Heart right ventricle (tissue), 16 donors: ENCODE measurements at regions not wholly inside any gene's neighbourhood (a gene's known extent, or its start where the extent isn't known, plus 50 kb on each side); places are given as distances from the start of the nearest gene placed in this dataset.

Source experiments
- ATAC-seq, 8 donors: fragments of 200-7000 bp; cut with Tn5 transposase; one replicate each; pipeline ENCODE4 v1.9.1; 2020; ENCODE audit warnings: mild to moderate bottlenecking in 8 of 8, moderate library complexity in 8 of 8, moderate number of reproducible peaks in 1 of 8
- DNase-seq, 2 donors: peaks; one replicate each; pipeline ENCODE4 v3.0.0-alpha.2; 2020
- H3K27ac ChIP-seq, 10 donors: fragments of 200-600 bp; sonication (generic) in 2 of 10; one replicate each; pipeline versions ENCODE4 v1.5.0 to v1.8.0; 2020 to 2022; ENCODE audit warnings: mild to moderate bottlenecking in 3 of 10
- H3K27me3 ChIP-seq, 7 donors: fragments of 200-600 bp; one replicate each; pipeline ENCODE4 v1.8.0; 2021 to 2022; ENCODE audit warnings: mild to moderate bottlenecking in 2 of 7
- H3K36me3 ChIP-seq, 9 donors: fragments of 200-600 bp; sonication (generic) in 1 of 9; one replicate each; pipeline versions ENCODE4 v1.5.0 to v1.8.0; 2020 to 2022; ENCODE audit warnings: mild to moderate bottlenecking in 2 of 9
- H3K4me1 ChIP-seq, 9 donors: fragments of 200-600 bp; sonication (generic) in 1 of 9; one replicate each; pipeline versions ENCODE4 v1.5.0 to v1.8.0; 2020 to 2022; ENCODE audit warnings: mild to moderate bottlenecking in 4 of 9
- H3K4me3 ChIP-seq, 10 donors: fragments of 200-600 bp; sonication (generic) in 2 of 10; one replicate each; pipeline versions ENCODE4 v1.5.0 to v1.8.0; 2020 to 2022; ENCODE audit warnings: mild to moderate bottlenecking in 7 of 10, moderate library complexity in 2 of 10
- H3K9me3 ChIP-seq, 11 donors: fragments of 200-600 bp in 10 of 11; sonication (generic) in 2 of 11; one replicate each; pipeline versions ENCODE4 v1.5.0 to v1.8.0; 2013 to 2022; ENCODE audit warnings: mild to moderate bottlenecking in 2 of 11, control low read depth in 1 of 11, moderate library complexity in 1 of 11
- WGBS, 2 donors: extraction: QIAGEN DNeasy Blood & Tissue Kit; methylation state at CpG; one replicate each; pipeline ENCODE4 v1.1.7; 2013; ENCODE audit warnings: inconsistent platforms in 1 of 2; 5-methylcytosine and 5-hydroxymethylcytosine counted together
- intact Hi-C, 10 donors: fragments of 100-400 bp; cut with DNase I; formaldehyde crosslinking; loops; one replicate each; pipeline versions ENCODE4 v1.11.1 to v1.14.2; 2022
- TF ChIP-seq, protein P1 (sequence below), 9 donors: fragments of 200-600 bp; sonication (generic) in 2 of 9; IDR thresholded peaks; one replicate each; pipeline versions ENCODE4 v1.5.0 to v1.8.0; 2021 to 2022; ENCODE audit warnings: antibody characterized with exemption in 9 of 9, mild to moderate bottlenecking in 5 of 9, moderate library complexity in 1 of 9
- donor health status: Arrhythmogenic right ventricular cardiomyopathy.
- donor health status: ischemic (EF 13 %, LVEDD 7.1; RV severe dilation, severe dysfunction).
- donor health status: healthy with polysubstance abuse.
- donor health status: DM: no; HTN: yes; CAD: no.
- donor health status: DM: no; HTN: no; CAD: no.
- donor health status: ischemic (EF 25% LVEDD 6.9; RV normal size, moderate dysfunction).
- donor health status: ischemic (EF 25% LVEDD 5.7; RV mildly dilated, moderate dysfunction).
- donor health status: healthy.
- donor health status: DM: yes; HTN: yes; CAD: no.
- donor health status: Ischemic cardiomyopathy.
- donor health status: ischemic (EF 35%, LVEDD 5.7; RV mildly dilated, moderate dysfunction).
- donor health status: nonischemic (EF 11% LVEDD 7.7; RV severe dilation, severe dysfunction).
- donor health status: DM: yes; HTN: yes; CAD: no.
- donor health status: PGD.
- donor health status: ischemic (EF 29% LVEDD 5.4; RV normal size, mild dysfunction).
- donor health status: nonischemic (EF 23%, LVEDD 6.1; RV moderate dilation, normal function).

DNA sequence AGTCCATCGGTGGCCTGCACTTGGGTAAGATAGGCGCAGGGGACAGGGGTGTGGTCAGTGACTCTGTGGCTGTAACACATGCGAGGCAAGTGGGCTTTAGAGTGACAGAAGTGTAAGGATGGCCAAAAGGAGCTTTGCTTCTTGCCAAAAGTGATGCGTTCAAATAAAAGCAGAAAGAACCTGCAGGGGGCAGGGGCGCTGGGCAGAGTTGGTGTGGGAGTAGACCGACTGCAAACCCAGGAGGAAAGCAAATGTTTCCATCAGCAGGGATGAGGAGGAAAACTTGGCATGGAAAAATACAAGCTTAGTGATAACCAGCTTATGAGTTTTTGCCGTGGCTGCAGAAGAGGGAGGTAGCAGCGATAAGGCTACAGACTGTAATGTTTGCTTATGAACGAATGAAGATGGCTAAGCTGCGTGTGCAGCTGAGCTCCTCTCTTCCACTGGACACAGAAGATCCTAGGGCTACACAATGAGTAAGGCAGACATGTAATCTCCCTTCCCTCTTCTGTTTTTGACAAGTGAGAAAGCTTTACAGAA, 149.4 kb downstream of the WNT5A start:
- TF ChIP-seq, protein P1, sequence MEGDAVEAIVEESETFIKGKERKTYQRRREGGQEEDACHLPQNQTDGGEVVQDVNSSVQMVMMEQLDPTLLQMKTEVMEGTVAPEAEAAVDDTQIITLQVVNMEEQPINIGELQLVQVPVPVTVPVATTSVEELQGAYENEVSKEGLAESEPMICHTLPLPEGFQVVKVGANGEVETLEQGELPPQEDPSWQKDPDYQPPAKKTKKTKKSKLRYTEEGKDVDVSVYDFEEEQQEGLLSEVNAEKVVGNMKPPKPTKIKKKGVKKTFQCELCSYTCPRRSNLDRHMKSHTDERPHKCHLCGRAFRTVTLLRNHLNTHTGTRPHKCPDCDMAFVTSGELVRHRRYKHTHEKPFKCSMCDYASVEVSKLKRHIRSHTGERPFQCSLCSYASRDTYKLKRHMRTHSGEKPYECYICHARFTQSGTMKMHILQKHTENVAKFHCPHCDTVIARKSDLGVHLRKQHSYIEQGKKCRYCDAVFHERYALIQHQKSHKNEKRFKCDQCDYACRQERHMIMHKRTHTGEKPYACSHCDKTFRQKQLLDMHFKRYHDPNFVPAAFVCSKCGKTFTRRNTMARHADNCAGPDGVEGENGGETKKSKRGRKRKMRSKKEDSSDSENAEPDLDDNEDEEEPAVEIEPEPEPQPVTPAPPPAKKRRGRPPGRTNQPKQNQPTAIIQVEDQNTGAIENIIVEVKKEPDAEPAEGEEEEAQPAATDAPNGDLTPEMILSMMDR (IDR thresholded peaks at IDR 0.05), result no peak
- Histone ChIP-seq H3K36me3 (no peaks in the 10 kb centered on the region), H3K27me3 (peaks cover 0 to 12% (median 6%) of the 10 kb centered on the region in 7 donors), H3K4me3 (no peak overlapping the region), H3K4me1 (no peaks in the 10 kb centered on the region), H3K27ac (no peak overlapping the region), H3K9me3 (no peaks in the 10 kb centered on the region)
- 56 to 62% methylated on average over 10 of the region's 10 CpGs for WGBS, 2 donors
- DNase-seq, result no peak
- intact Hi-C loops, result no loop called here
- no peak for ATAC-seq

DNA sequence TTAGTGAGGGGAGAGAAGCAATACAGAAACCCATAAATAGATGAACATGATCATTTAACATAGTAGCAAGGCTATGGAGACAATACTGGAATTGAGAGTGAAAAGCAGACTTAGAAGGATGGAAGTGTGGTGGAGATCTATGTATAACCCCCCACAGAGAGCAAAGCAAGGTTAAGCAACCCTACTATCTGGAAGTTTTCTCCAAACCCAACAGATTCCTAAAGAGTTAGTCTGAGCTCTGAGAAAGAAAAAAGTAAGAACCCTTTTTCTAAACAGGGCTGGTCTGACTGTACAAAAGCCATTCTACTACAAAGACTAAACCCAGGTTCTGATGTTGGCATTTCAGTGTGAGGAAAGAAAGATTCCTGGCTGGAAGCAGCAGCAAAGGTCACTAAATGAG, 153.2 kb downstream of the WNT5A start:
- TF ChIP-seq, protein P1 (IDR thresholded peaks at IDR 0.05), result no peak
- Histone ChIP-seq H3K4me3 (no peak overlapping the region), H3K27ac (no peak overlapping the region), H3K4me1 (no peaks in the 10 kb centered on the region), H3K27me3 (peaks cover 0 to 10% (median 0%) of the 10 kb centered on the region in 7 donors), H3K9me3 (no peaks in the 10 kb centered on the region), H3K36me3 (no peaks in the 10 kb centered on the region)
- ATAC-seq (no peak), DNase-seq (no peak)
- intact Hi-C loops, result no loop called here

DNA sequence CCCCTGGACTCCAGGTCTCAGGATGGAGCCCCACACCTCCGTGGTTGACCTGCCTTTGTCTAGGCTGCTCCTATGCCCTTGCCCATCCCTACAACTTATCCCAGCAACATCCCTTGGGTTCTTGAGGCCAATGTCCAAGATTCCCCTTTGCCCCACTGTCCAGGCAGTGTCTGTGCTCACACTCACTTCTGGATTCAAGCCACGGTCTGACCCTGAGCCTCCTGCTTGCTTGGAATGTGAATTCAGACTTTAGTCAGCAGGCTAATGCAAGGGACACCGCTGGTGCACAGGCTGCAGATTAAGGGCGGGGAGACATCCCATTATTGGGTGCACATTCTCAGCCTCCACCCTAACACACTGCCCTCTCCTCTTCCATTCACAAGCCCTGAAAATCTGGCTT, 154.1 kb downstream of the WNT5A start:
- H3K4me3 ChIP-seq, result no peak overlapping the region
- H3K4me1 ChIP-seq, result no peaks in the 10 kb centered on the region
- no peaks in the 10 kb centered on the region for H3K36me3 ChIP-seq
- intact Hi-C loops, result no loop called here
- no peak overlapping the region for H3K27ac ChIP-seq
- 77 to 80% methylated on average over 4 of the region's 4 CpGs for WGBS, 2 donors
- DNase-seq, result no peak
- H3K9me3 ChIP-seq, result no peaks in the 10 kb centered on the region
- H3K27me3 ChIP-seq, result peaks cover 0 to 10% (median 0%) of the 10 kb centered on the region in 7 donors
- TF ChIP-seq, protein P1 (IDR thresholded peaks at IDR 0.05), result no peak
- no peak for ATAC-seq

DNA sequence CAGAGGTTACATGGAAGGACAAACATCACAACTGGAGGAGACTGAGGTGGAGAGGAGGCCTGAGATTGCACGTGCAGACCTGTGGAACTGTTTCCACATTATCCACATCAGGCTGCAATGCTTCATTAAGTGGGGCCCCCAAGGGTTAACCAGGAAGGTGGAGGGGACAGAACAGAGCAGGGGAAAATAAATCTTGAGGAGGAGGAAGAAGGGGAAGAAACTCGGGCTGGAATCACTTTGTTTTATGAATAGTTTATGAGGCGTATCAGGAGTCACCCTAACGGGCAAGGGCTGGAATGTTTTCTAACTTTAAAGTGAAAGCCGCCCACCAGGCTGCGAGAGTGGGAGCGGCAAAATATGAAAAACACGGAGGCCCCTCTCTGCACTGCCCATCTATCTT, 154.9 kb downstream of the WNT5A start:
- Histone ChIP-seq H3K4me1 (no peaks in the 10 kb centered on the region), H3K9me3 (no peaks in the 10 kb centered on the region), H3K27ac (no peak overlapping the region), H3K36me3 (no peaks in the 10 kb centered on the region), H3K4me3 (no peak overlapping the region), H3K27me3 (peaks cover 0 to 10% (median 0%) of the 10 kb centered on the region in 7 donors)
- 81 to 84% methylated on average over 8 of the region's 8 CpGs for WGBS, 2 donors
- DNase-seq, result no peak
- TF ChIP-seq, protein P1 (IDR thresholded peaks at IDR 0.05), result no peak
- no peak for ATAC-seq
- intact Hi-C loops, result no loop called here
